ENCODE measurements at regions not wholly inside any gene's neighbourhood (a gene's known extent, or its start where the extent isn't known, plus 50 kb on each side); places are given as distances from the start of the nearest gene placed in this dataset.
A peak's percentile ranks its signal among the peaks of the same experiment; 100 is the strongest.
"Not testable (repeated sequence)": the region's sequence is repeated elsewhere in the genome, so short reads cannot be mapped to it uniquely, and the experiment has no call there.

- no peak for DNase-seq
- Histone ChIP-seq H3K36me3 (replicated peaks in 1 of 2; ENCODE audit: insufficient read depth in 1 of 2, low read depth in 2 of 2) (no peaks in the 10 kb centered on the region), H3K27ac (no peak overlapping the region), H3K27me3 (no peaks in the 10 kb centered on the region), H3K4me1 (no peaks in the 10 kb centered on the region), H3K9me3 (peaks cover 0 to 6% (median 0%) of the 10 kb centered on the region in 3 donors), H3K4me3 (no peak overlapping the region)
- intact Hi-C loops (cut with DNase I) = no loop called here
- WGBS, 2 donors = 29 to 44% methylated on average over 2 of the region's 2 CpGs
- TF ChIP-seq, protein P1, sequence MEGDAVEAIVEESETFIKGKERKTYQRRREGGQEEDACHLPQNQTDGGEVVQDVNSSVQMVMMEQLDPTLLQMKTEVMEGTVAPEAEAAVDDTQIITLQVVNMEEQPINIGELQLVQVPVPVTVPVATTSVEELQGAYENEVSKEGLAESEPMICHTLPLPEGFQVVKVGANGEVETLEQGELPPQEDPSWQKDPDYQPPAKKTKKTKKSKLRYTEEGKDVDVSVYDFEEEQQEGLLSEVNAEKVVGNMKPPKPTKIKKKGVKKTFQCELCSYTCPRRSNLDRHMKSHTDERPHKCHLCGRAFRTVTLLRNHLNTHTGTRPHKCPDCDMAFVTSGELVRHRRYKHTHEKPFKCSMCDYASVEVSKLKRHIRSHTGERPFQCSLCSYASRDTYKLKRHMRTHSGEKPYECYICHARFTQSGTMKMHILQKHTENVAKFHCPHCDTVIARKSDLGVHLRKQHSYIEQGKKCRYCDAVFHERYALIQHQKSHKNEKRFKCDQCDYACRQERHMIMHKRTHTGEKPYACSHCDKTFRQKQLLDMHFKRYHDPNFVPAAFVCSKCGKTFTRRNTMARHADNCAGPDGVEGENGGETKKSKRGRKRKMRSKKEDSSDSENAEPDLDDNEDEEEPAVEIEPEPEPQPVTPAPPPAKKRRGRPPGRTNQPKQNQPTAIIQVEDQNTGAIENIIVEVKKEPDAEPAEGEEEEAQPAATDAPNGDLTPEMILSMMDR (IDR thresholded peaks at IDR 0.05) = no peak
- no peak for TF ChIP-seq POLR2A (IDR thresholded peaks at IDR 0.05)
- no peak for ATAC-seq
Measured at GRCh38 chr6:86500035-86500434, 437.3 kb upstream of the HTR1E start.

GRCh38 chr6:86489042-86489441, 448.3 kb upstream of the HTR1E start:
- intact Hi-C loops (cut with DNase I); ATAC-seq: not testable (repeated sequence)
- 28 to 32% methylated on average over 3 of the region's 3 CpGs for WGBS, 2 donors

GRCh38 chr6:86487660-86488221, 449.6 kb upstream of the HTR1E start:
- Histone ChIP-seq H3K4me3 (no peak overlapping the region), H3K9me3 (no peaks in the 10 kb centered on the region), H3K27me3 (no peaks in the 10 kb centered on the region), H3K4me1 (no peaks in the 10 kb centered on the region), H3K36me3 (replicated peaks in 1 of 2; ENCODE audit: insufficient read depth in 1 of 2, low read depth in 2 of 2) (no peaks in the 10 kb centered on the region), H3K27ac (no peak overlapping the region)
- WGBS, 2 donors = 69 to 72% methylated on average over 2 of the region's 2 CpGs
- intact Hi-C loops (cut with DNase I) = no loop called here
- ATAC-seq = no peak
- TF ChIP-seq, protein P1 (IDR thresholded peaks at IDR 0.05) = no peak
- no peak for TF ChIP-seq POLR2A (IDR thresholded peaks at IDR 0.05)
- no peak for DNase-seq

More at GRCh38 chr6:86489042-86489441, 448.3 kb upstream of the HTR1E start:
- DNase-seq; H3K9me3 ChIP-seq; H3K4me3 ChIP-seq; H3K4me1 ChIP-seq; H3K27ac ChIP-seq; H3K36me3 ChIP-seq (replicated peaks in 1 of 2; ENCODE audit: insufficient read depth in 1 of 2, low read depth in 2 of 2); H3K27me3 ChIP-seq: not testable (repeated sequence)

DNA sequence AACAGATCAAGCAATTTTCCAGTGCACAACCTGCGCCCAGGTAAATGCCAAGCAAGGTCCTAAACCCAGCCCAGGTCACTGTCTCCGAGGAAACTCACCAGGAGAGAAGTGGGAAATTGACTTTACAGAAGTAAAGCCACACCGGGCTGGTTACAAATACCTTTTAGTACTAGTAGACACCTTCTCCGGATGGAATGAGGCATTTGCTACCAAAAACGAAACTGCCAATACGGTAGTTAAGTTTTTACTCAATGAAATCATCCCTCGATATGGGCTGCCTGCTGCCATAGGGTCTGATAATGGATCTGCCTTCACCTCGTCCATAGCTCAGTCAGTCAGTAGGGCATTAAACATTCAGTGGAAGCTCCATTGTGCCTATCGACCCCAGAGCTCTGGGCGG, 459.0 kb upstream of the HTR1E start:
- H3K4me3 ChIP-seq; DNase-seq; H3K27me3 ChIP-seq; H3K27ac ChIP-seq; H3K36me3 ChIP-seq (replicated peaks in 1 of 2; ENCODE audit: insufficient read depth in 1 of 2, low read depth in 2 of 2); H3K4me1 ChIP-seq; intact Hi-C loops (cut with DNase I); H3K9me3 ChIP-seq; ATAC-seq: not testable (repeated sequence)
- WGBS, 2 donors = 74 to 83% methylated on average over 10 of the region's 10 CpGs

GRCh38 chr6:86477500-86478148, 459.7 kb upstream of the HTR1E start:
- H3K4me1 ChIP-seq = no peaks in the 10 kb centered on the region
- DNase-seq (peak in 2 of 4 donors; percentile 9 to 12), ATAC-seq (no peak)
- 28 to 45% methylated on average over 9 of the region's 9 CpGs for WGBS, 2 donors
- H3K27me3 ChIP-seq = no peaks in the 10 kb centered on the region
- intact Hi-C loops (cut with DNase I) = no loop called here
- H3K4me3 ChIP-seq = no peak overlapping the region
- H3K36me3 ChIP-seq (replicated peaks in 1 of 2; ENCODE audit: insufficient read depth in 1 of 2, low read depth in 2 of 2) = no peaks in the 10 kb centered on the region
- no peak overlapping the region for H3K27ac ChIP-seq
- no peaks in the 10 kb centered on the region for H3K9me3 ChIP-seq
- TF ChIP-seq POLR2A (IDR thresholded peaks at IDR 0.05) = no peak
- TF ChIP-seq, protein P1 (IDR thresholded peaks at IDR 0.05) = no peak

DNA sequence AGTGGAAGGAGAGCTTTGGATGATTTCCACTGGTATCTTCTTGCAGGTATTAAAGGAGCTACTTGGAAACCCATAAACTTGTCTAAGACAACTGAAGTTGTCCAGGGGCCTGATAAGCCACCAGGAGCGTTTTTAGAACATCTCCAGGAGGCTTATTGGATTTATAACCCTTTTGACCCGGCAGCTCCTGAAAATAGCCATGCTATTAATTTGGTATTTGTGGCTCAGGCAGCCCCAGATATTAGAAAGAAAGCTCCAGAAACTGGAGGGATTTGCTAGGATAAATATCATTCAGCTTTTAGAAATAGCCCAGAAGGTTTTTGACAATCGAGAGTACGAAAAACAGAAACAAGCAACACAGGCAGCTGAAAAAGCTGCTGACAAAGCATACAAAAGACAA, 461.0 kb upstream of the HTR1E start:
- Histone ChIP-seq H3K27me3 (no peaks in the 10 kb centered on the region), H3K4me1 (no peaks in the 10 kb centered on the region), H3K36me3 (replicated peaks in 1 of 2; ENCODE audit: insufficient read depth in 1 of 2, low read depth in 2 of 2) (no peaks in the 10 kb centered on the region), H3K27ac (no peak overlapping the region), H3K9me3 (no peaks in the 10 kb centered on the region), H3K4me3 (no peak overlapping the region)
- intact Hi-C loops (cut with DNase I) = no loop called here
- TF ChIP-seq, protein P1 (IDR thresholded peaks at IDR 0.05) = no peak
- no peak for TF ChIP-seq POLR2A (IDR thresholded peaks at IDR 0.05)
- ATAC-seq (no peak), DNase-seq (no peak)
- 66 to 79% methylated on average over 4 of the region's 4 CpGs for WGBS, 2 donors

Data from body of pancreas (tissue), 4 donors.